SU-DHL-6 (cell line): ENCODE measurements at regions not wholly inside any gene's neighbourhood (a gene's known extent, or its start where the extent isn't known, plus 50 kb on each side); places are given as distances from the start of the nearest gene placed in this dataset.

Experiments
- CTCF ChIP-seq: fragments of 200-600 bp; sonication (generic); IDR thresholded peaks from one replicate; pipeline ENCODE4 v1.5.1; 2017; ENCODE audit warnings: antibody characterized with exemption, mild to moderate bottlenecking, low read length, moderate library complexity; ENCODE audit not compliant: insufficient read depth, poor library complexity, severe bottlenecking
- EZH2phosphoT487 ChIP-seq: fragments of 200-600 bp; sonication (generic), shearing (Covaris generic); conservative IDR thresholded peaks from 2 replicates; pipeline ENCODE4 v1.6.1; 2018; ENCODE audit warnings: mild to moderate bottlenecking, antibody characterized with exemption, low read length, moderate library complexity, mixed read lengths

GRCh38 chr5:85681871-85682270, 935.9 kb upstream of the COX7C start:
- TF ChIP-seq EZH2phosphoT487 (no peak), CTCF (no peak)
